G401.6 (cell line): ENCODE measurements at regions not wholly inside any gene's neighbourhood (a gene's known extent, or its start where the extent isn't known, plus 50 kb on each side); places are given as distances from the start of the nearest gene placed in this dataset.

Source experiments
- FAIRE-seq: peaks from 2 replicates; lab custom pipeline; 2012; peaks lifted over from hg19 to GRCh38; lab: Jason Lieb, UNC

DNA sequence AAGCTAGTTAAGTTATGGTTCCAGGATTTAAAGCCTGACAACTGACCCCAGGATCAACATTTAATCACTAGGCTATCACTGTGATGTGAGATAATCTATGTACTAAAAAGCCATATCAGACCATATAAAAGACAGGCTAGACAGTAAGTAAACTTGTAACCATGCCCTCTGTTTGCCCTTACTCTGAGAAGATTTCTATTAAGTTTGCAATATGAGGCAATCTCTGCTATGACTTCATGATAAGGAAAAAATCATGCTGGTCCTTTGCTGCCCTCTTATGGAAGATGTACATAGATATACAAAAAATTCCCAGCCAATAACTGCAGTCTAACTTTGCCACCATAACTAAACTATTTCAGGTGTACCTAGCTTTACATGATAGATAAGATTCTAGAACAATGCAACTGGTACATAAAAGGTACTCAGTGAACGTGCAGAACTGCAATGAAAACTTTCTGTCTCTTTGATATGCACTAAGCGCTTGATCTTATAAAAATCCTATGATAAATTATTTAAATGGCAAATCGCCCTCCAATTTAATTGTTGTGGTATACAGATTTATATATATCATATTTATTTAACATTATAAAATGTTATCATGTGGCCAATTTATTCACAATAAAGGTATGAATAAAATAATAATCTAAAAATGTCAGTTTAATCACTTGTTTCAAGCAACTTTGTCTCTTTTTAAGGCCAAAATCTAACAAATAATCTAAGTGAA lies 70.5 kb downstream of the FAM217A start:
- no peak for FAIRE-seq

DNA sequence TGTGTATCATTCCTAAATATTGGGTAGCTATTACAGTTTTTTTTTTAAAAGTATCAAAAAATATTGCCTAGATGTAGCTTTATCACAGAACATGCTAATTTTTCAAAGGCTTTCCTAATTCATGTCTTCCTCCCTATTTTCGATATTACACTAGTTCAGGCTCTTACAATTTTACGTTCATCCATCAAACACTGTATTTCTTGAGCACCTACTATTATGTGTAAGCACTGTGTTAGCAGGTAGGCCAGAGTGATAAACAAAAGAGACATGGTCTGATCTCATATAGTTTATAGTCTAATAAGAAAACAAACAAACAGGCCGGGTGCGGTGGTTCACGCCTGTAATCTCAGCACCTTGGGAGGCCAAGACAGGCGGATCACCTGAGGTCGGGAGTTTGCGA lies 69.5 kb downstream of the FAM217A start:
- FAIRE-seq, result no peak

DNA sequence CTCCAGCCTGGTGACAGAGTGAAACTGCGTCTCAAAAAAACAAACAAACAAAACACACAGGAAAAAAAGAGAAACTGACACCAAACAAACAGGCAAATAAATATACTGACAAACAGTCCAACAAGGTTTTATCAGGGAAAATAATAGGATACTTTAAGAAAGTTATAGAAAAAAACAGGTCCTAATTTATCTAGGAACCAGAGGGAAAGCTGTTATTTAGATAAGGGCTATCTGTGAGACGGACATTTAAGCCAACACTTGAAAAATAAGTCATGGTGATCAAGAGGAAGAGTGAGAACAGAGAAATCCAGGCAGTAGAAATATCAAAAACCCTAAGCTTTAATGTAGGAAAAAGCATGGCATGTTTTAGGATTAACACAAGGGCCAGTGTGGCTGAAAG lies 68.9 kb downstream of the FAM217A start:
- FAIRE-seq, result no peak

DNA sequence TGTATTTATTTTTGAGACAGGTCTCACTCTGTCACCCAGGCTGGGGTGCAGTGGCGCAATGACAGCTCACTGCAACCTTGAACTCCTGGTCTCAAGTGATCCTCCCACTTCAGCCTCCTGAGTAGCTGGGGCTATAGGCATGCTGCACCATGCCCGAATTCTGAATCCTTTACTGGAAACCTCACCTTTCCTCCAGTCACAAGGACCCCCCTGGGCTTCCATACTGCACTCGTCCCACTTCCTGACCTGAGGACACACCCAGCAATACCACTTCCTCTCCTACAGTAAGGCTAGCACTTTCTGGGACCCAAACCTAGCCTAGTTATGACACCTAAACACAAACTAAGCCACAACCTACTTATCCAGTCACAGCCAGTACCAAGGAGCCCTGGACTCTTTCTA lies 68.2 kb downstream of the FAM217A start:
- FAIRE-seq, result no peak

DNA sequence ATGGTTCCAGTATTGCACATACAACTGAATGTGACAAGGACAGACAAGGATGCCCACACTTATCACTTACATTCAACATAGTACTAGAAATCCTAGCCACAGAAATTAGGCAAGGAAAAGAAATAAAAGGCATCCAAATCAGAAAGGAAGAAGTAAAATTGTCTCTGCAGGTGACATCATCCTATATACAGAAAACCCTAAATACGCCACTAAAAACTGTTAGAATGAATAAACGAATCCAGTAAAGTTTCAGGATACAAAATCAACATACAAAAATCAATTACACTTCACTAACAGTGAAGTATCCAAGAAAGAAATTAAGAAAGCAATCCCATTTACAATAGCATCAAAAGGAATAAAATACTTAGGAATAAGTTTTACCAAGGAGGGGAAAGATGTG lies 66.1 kb downstream of the FAM217A start:
- no peak for FAIRE-seq

DNA sequence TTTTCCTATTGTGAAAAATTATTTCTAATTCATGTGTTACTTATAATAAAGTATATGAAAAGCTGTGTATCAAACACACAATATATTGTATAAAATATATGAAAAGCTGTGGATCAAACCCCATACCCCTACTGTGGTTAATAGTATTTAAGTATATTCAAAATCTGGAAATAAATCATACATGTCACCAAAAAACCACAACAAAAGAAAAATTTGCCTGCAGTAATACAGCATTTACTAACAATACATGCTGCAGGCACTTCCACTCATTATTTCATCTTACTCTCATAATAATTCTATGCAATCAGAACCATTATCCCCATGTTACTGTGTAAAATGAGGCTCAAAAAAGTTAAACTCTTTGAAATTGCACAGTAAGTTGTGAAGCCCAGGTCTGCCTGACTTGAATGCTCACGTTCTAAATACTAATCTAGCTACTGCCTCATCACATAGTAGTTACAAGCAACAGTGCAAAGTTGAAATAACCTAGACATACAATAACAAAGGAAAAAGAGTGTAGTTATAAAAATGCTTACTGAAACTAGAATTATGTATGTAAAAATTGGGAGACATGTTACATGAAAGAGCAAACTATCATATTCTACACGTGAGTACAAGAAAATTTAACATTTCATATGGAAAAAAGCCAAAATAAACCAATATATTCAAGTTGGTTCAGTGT lies 61.7 kb downstream of the FAM217A start:
- no peak for FAIRE-seq

DNA sequence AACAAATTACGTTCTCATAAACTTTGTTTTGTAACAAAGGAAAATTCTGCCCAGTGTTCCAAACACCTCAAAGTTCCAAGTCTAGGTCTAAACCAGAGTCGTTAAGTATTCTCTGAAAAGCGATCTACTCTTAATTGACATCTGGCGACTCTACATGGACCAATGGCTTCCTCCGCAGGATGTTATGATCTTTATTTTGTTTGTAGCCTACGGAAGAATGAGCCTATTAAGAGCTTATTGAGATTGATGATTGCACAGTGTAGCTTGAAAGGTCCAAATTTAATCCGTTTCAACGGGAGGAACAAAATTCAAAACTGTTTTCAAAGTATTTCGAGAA lies 61.1 kb downstream of the FAM217A start:
- no peak for FAIRE-seq

DNA sequence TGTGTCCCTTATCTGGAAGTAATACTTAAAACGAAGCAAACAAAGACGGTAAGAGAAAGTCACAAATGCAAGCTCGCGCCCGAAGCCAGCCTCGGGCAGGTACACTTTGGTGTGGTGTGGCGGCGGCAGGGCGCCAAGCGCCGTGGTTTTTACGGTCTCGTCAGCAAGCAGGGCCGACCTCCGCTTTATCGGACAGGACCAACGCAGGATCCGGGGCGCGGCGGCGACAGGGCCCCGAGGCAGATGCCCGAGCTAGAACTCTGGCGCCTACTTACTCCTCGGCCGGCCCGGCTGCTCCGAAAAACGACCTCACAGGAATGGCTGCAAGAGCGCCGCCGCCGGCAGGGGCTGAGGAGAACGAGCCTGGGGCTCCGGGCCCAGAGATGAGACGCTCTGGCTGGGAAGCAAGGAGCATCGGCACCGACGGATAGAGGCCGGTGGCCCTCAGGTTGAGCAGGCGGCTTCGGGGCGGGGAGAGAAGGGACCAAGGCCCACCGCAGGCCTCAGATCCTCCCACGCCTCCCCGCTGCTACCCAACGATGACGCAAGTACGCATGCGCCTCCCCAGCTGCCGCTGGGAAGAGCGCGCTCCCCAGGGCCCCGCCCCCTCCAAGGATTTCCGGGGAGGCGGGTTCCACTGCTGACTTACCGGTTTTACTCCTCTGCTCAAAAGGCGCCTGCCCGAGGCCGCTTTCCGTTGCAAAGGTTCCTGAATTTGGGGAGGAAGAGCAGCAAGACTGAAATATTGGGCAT lies 60.6 kb downstream of the FAM217A start:
- FAIRE-seq, result peak; percentile 97
